ENCODE measurements at regions not wholly inside any gene's neighbourhood (a gene's known extent, or its start where the extent isn't known, plus 50 kb on each side); places are given as distances from the start of the nearest gene placed in this dataset.

DNA sequence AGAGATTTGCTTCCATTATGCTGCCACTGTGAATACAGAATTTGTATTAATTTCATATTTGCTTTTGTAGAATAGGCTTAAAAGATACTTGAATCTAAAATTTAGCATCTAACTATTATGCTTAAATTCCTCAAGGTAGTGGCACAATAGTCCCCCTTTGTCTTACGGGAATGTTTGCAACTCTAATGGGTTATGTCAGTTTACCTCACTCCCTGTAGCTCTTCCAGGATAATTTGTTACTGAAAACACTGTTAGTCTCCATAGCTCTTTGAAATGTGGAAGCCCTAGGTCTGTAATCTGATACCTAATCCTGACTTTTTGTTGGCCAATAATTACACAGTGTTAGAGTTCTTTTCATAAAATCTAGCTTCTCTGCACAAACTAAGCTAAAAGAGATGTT lies 433.4 kb downstream of the PYDC2 start:
- no peak for TF ChIP-seq POLR2A (IDR thresholded peaks at IDR 0.05)
- TF ChIP-seq, protein P1, sequence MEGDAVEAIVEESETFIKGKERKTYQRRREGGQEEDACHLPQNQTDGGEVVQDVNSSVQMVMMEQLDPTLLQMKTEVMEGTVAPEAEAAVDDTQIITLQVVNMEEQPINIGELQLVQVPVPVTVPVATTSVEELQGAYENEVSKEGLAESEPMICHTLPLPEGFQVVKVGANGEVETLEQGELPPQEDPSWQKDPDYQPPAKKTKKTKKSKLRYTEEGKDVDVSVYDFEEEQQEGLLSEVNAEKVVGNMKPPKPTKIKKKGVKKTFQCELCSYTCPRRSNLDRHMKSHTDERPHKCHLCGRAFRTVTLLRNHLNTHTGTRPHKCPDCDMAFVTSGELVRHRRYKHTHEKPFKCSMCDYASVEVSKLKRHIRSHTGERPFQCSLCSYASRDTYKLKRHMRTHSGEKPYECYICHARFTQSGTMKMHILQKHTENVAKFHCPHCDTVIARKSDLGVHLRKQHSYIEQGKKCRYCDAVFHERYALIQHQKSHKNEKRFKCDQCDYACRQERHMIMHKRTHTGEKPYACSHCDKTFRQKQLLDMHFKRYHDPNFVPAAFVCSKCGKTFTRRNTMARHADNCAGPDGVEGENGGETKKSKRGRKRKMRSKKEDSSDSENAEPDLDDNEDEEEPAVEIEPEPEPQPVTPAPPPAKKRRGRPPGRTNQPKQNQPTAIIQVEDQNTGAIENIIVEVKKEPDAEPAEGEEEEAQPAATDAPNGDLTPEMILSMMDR (IDR thresholded peaks at IDR 0.05 in 8 of 11, conservative IDR thresholded peaks at IDR 0.05 in 3 of 11) = no peak

Measured in spleen (tissue), 7 donors.